ENCODE measurements at regions not wholly inside any gene's neighbourhood (a gene's known extent, or its start where the extent isn't known, plus 50 kb on each side); places are given as distances from the start of the nearest gene placed in this dataset.

- H3K4me3 ChIP-seq: no peak overlapping the region
- ChIA-PET CTCF (ENCODE audit: low intra/inter-chr PET ratio) (no interaction called here), POLR2A (no interaction called here)
- in situ Hi-C loops (cut with MboI): no loop called here
- no TSS peak for BruUV-seq (replicated peaks)
- FAIRE-seq (no peak), DNase-seq (ENCODE audit: extremely low read depth in 1 of 4, low spot score in 3 of 4) (no peak), ATAC-seq (no peak)
- H3K9me3 ChIP-seq (replicated peaks; ENCODE audit: control insufficient read depth, insufficient read depth, low read depth, low read length): no peaks in the 10 kb centered on the region
- H3K79me2 ChIP-seq (ENCODE audit: control insufficient read depth, insufficient read depth, low read length): no peaks in the 10 kb centered on the region
- no peaks in the 10 kb centered on the region for H3K9me1 ChIP-seq (ENCODE audit: control insufficient read depth, insufficient read depth, low read length)
- H3K4me1 ChIP-seq (replicated peaks in 1 of 2; ENCODE audit: control insufficient read depth in 2 of 2, insufficient read depth in 2 of 2, low read length in 2 of 2): no peaks in the 10 kb centered on the region
- H3K4me2 ChIP-seq (ENCODE audit: insufficient read depth, low read length): no peak overlapping the region
- no peaks in the 10 kb centered on the region for H3K36me3 ChIP-seq (ENCODE audit: control insufficient read depth, insufficient read depth, low read length)
- no peak overlapping the region for H3K27ac ChIP-seq (ENCODE audit: extremely low read depth, low read depth, low read length)
- 5% methylated on average over 3 of the region's 3 CpGs for WGBS (ENCODE audit: insufficient coverage, low coverage, missing lambda C conversion rate)
- H2AFZ ChIP-seq (ENCODE audit: low read depth, low read length): no peak overlapping the region
- H3K27me3 ChIP-seq (ENCODE audit: control insufficient read depth in 2 of 2, insufficient read depth in 2 of 2, low read length in 2 of 2): no peaks in the 10 kb centered on the region
- TF ChIP-seq HNRNPL (IDR thresholded peaks at IDR 0.05; ENCODE audit: low read depth, low read length) (no peak), RNF2 (IDR thresholded peaks at IDR 0.05) (no peak), ZNF436 (CRISPR knock-in tag; IDR thresholded peaks at IDR 0.05) (no peak), ZNF140 (CRISPR knock-in tag; IDR thresholded peaks at IDR 0.05) (no peak), SAFB (IDR thresholded peaks at IDR 0.05; ENCODE audit: borderline replicate concordance, low read depth, low read length) (no peak), NFATC3 (IDR thresholded peaks at IDR 0.05) (no peak), SMARCA5 (IDR thresholded peaks at IDR 0.05) (no peak), E4F1 (CRISPR knock-in tag; IDR thresholded peaks at IDR 0.05; ENCODE audit: borderline replicate concordance) (no peak), FOXP4 (CRISPR knock-in tag; IDR thresholded peaks at IDR 0.05; ENCODE audit: borderline replicate concordance) (no peak), PML (IDR thresholded peaks at IDR 0.05; ENCODE audit: low read length) (no peak), SRSF1 (IDR thresholded peaks at IDR 0.05; ENCODE audit: low read depth, low read length) (no peak), ZNF696 (CRISPR knock-in tag; conservative IDR thresholded peaks at IDR 0.05) (no peak), POLR2G (IDR thresholded peaks at IDR 0.05; ENCODE audit: low read depth, low read length) (no peak), DACH1 (IDR thresholded peaks at IDR 0.05; ENCODE audit: partially characterized antibody) (no peak), SRF (CRISPR knock-in tag; IDR thresholded peaks at IDR 0.05) (no peak), TBP (optimal IDR thresholded peaks at IDR 0.05; ENCODE audit: low read depth, low read length) (no peak), THRA (IDR thresholded peaks at IDR 0.05) (no peak)
- H3K9ac ChIP-seq (ENCODE audit: insufficient read depth in 1 of 2, low read depth in 2 of 2, low read length in 2 of 2): no peak overlapping the region
- no peaks in the 10 kb centered on the region for H4K20me1 ChIP-seq (replicated peaks; ENCODE audit: control insufficient read depth, insufficient read depth, low read length)
- intact Hi-C loops (cut with micrococcal nuclease): no loop called here
These were observed 333.5 kb downstream of the AEBP2 start for GRCh38 chr12:19772776-19773175.

Data from K562 (cell line).